ENCODE measurements at regions not wholly inside any gene's neighbourhood (a gene's known extent, or its start where the extent isn't known, plus 50 kb on each side); places are given as distances from the start of the nearest gene placed in this dataset.

DNA sequence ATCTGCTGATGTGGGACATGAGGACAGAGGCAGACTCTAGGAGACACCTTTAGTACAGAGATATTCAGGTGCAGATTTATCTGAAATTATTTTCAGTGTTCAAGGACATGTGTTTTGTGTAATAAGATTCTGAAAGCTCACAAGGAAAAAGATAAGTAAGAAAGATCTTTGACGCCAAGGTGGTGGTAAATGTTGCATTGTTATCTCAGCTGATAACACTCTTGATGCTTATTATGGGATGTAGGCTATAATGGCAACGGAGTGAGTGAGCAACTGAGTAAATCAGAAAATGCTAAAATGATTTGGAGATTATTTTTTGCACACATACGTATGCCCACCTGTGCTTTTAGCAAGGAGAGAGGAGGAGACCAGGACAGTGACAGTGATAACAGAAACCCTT lies 510.9 kb downstream of the KLF12 start:
- CTCF ChIA-PET = interaction anchor here (0.5 kb wide), 1 partner anchor 1892 kb away, joined by 4 read pairs; no protein-coding TSS in a partner anchor
- Mint-ChIP-seq H3K27me3 (ENCODE audit: low read depth) (no peaks in the 10 kb centered on the region), H3K4me1 (peaks cover 11% of the 10 kb centered on the region), H3K27ac (no peak overlapping the region), H3K4me3 (no peak overlapping the region), H3K9me3 (no peaks in the 10 kb centered on the region; the same call in 1 of the 2 replicates), H3K36me3 (no peaks in the 10 kb centered on the region)
- POLR2A ChIA-PET = no interaction called here
- DNase-seq (ENCODE audit: low spot score) (no peak), ATAC-seq (no peak)
- TF ChIP-seq, protein P1, sequence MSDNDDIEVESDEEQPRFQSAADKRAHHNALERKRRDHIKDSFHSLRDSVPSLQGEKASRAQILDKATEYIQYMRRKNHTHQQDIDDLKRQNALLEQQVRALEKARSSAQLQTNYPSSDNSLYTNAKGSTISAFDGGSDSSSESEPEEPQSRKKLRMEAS (CRISPR knock-in tag; IDR thresholded peaks at IDR 0.05) = no peak
- TF ChIP-seq, protein P2, sequence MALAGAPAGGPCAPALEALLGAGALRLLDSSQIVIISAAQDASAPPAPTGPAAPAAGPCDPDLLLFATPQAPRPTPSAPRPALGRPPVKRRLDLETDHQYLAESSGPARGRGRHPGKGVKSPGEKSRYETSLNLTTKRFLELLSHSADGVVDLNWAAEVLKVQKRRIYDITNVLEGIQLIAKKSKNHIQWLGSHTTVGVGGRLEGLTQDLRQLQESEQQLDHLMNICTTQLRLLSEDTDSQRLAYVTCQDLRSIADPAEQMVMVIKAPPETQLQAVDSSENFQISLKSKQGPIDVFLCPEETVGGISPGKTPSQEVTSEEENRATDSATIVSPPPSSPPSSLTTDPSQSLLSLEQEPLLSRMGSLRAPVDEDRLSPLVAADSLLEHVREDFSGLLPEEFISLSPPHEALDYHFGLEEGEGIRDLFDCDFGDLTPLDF (CRISPR knock-in tag; IDR thresholded peaks at IDR 0.05) = no peak
- TF ChIP-seq, protein P3, sequence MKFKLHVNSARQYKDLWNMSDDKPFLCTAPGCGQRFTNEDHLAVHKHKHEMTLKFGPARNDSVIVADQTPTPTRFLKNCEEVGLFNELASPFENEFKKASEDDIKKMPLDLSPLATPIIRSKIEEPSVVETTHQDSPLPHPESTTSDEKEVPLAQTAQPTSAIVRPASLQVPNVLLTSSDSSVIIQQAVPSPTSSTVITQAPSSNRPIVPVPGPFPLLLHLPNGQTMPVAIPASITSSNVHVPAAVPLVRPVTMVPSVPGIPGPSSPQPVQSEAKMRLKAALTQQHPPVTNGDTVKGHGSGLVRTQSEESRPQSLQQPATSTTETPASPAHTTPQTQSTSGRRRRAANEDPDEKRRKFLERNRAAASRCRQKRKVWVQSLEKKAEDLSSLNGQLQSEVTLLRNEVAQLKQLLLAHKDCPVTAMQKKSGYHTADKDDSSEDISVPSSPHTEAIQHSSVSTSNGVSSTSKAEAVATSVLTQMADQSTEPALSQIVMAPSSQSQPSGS (CRISPR knock-in tag; IDR thresholded peaks at IDR 0.05; ENCODE audit: borderline replicate concordance, low read depth) = no peak
- TF ChIP-seq GRHL2 (CRISPR knock-in tag; IDR thresholded peaks at IDR 0.05; ENCODE audit: insufficient replicate concordance, severe bottlenecking) (no peak), ZNF121 (CRISPR knock-in tag; IDR thresholded peaks at IDR 0.05) (no peak), ZNF396 (CRISPR knock-in tag; IDR thresholded peaks at IDR 0.05; ENCODE audit: borderline replicate concordance) (no peak)
- TF ChIP-seq, protein P4, sequence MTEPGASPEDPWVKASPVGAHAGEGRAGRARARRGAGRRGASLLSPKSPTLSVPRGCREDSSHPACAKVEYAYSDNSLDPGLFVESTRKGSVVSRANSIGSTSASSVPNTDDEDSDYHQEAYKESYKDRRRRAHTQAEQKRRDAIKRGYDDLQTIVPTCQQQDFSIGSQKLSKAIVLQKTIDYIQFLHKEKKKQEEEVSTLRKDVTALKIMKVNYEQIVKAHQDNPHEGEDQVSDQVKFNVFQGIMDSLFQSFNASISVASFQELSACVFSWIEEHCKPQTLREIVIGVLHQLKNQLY (CRISPR knock-in tag; IDR thresholded peaks at IDR 0.05) = no peak
- TF ChIP-seq, protein P5, sequence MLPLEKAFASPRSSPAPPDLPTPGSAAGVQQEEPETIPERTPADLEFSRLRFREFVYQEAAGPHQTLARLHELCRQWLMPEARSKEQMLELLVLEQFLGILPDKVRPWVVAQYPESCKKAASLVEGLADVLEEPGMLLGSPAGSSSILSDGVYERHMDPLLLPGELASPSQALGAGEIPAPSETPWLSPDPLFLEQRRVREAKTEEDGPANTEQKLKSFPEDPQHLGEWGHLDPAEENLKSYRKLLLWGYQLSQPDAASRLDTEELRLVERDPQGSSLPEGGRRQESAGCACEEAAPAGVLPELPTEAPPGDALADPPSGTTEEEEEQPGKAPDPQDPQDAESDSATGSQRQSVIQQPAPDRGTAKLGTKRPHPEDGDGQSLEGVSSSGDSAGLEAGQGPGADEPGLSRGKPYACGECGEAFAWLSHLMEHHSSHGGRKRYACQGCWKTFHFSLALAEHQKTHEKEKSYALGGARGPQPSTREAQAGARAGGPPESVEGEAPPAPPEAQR (CRISPR knock-in tag; IDR thresholded peaks at IDR 0.05) = no peak
- TF ChIP-seq, protein P6, sequence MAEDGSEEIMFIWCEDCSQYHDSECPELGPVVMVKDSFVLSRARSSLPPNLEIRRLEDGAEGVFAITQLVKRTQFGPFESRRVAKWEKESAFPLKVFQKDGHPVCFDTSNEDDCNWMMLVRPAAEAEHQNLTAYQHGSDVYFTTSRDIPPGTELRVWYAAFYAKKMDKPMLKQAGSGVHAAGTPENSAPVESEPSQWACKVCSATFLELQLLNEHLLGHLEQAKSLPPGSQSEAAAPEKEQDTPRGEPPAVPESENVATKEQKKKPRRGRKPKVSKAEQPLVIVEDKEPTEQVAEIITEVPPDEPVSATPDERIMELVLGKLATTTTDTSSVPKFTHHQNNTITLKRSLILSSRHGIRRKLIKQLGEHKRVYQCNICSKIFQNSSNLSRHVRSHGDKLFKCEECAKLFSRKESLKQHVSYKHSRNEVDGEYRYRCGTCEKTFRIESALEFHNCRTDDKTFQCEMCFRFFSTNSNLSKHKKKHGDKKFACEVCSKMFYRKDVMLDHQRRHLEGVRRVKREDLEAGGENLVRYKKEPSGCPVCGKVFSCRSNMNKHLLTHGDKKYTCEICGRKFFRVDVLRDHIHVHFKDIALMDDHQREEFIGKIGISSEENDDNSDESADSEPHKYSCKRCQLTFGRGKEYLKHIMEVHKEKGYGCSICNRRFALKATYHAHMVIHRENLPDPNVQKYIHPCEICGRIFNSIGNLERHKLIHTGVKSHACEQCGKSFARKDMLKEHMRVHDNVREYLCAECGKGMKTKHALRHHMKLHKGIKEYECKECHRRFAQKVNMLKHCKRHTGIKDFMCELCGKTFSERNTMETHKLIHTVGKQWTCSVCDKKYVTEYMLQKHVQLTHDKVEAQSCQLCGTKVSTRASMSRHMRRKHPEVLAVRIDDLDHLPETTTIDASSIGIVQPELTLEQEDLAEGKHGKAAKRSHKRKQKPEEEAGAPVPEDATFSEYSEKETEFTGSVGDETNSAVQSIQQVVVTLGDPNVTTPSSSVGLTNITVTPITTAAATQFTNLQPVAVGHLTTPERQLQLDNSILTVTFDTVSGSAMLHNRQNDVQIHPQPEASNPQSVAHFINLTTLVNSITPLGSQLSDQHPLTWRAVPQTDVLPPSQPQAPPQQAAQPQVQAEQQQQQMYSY (CRISPR knock-in tag; IDR thresholded peaks at IDR 0.05) = no peak
- TF ChIP-seq, protein P7, sequence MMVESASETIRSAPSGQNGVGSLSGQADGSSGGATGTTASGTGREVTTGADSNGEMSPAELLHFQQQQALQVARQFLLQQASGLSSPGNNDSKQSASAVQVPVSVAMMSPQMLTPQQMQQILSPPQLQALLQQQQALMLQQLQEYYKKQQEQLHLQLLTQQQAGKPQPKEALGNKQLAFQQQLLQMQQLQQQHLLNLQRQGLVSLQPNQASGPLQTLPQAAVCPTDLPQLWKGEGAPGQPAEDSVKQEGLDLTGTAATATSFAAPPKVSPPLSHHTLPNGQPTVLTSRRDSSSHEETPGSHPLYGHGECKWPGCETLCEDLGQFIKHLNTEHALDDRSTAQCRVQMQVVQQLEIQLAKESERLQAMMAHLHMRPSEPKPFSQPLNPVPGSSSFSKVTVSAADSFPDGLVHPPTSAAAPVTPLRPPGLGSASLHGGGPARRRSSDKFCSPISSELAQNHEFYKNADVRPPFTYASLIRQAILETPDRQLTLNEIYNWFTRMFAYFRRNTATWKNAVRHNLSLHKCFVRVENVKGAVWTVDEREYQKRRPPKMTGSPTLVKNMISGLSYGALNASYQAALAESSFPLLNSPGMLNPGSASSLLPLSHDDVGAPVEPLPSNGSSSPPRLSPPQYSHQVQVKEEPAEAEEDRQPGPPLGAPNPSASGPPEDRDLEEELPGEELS (CRISPR knock-in tag; IDR thresholded peaks at IDR 0.05) = no peak

DNA sequence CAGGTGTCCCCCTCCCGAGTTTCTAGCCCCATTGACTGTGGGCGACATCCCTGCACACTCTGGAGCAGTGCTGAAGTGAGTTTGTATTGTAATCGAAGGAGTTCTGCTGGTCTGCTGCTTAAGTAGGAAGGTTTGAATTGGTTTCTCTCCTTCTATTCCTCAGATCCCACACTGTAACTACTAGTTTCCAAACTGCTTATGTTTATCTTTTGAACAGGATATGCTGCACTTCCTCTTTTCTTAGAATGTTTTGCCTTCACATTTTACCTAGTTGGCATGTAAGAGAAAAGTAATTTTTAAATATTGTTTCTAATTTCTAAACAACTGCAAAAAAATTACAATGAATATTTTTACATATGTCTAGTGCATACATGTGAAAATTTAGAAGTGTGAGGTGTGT lies 511.8 kb downstream of the KLF12 start:
- no peak for ATAC-seq
- ChIA-PET CTCF (no interaction called here), POLR2A (no interaction called here)
- no peaks in the 10 kb centered on the region; the same call in 1 of the 2 replicates for H3K9me3 Mint-ChIP-seq
- peaks cover 14% of the 10 kb centered on the region for H3K4me1 Mint-ChIP-seq
- no peaks in the 10 kb centered on the region for H3K36me3 Mint-ChIP-seq
- no peak overlapping the region for H3K27ac Mint-ChIP-seq
- no peaks in the 10 kb centered on the region for H3K27me3 Mint-ChIP-seq (ENCODE audit: low read depth)
- DNase-seq (ENCODE audit: low spot score) = no peak
- H3K4me3 Mint-ChIP-seq = no peak overlapping the region
- TF ChIP-seq, protein P6 (CRISPR knock-in tag; IDR thresholded peaks at IDR 0.05) = no peak
- TF ChIP-seq HMGA2 (CRISPR knock-in tag; IDR thresholded peaks at IDR 0.05) (no peak), SMAD3 (CRISPR knock-in tag; IDR thresholded peaks at IDR 0.05; ENCODE audit: borderline replicate concordance) (no peak), ELF4 (CRISPR knock-in tag; IDR thresholded peaks at IDR 0.05; ENCODE audit: low read depth) (no peak), NR2C2 (CRISPR knock-in tag; IDR thresholded peaks at IDR 0.05) (no peak), GABPB1 (CRISPR knock-in tag; IDR thresholded peaks at IDR 0.05) (no peak), FOXK1 (CRISPR knock-in tag; IDR thresholded peaks at IDR 0.05) (no peak)
- TF ChIP-seq, protein P8, sequence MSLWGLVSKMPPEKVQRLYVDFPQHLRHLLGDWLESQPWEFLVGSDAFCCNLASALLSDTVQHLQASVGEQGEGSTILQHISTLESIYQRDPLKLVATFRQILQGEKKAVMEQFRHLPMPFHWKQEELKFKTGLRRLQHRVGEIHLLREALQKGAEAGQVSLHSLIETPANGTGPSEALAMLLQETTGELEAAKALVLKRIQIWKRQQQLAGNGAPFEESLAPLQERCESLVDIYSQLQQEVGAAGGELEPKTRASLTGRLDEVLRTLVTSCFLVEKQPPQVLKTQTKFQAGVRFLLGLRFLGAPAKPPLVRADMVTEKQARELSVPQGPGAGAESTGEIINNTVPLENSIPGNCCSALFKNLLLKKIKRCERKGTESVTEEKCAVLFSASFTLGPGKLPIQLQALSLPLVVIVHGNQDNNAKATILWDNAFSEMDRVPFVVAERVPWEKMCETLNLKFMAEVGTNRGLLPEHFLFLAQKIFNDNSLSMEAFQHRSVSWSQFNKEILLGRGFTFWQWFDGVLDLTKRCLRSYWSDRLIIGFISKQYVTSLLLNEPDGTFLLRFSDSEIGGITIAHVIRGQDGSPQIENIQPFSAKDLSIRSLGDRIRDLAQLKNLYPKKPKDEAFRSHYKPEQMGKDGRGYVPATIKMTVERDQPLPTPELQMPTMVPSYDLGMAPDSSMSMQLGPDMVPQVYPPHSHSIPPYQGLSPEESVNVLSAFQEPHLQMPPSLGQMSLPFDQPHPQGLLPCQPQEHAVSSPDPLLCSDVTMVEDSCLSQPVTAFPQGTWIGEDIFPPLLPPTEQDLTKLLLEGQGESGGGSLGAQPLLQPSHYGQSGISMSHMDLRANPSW (CRISPR knock-in tag; conservative IDR thresholded peaks at IDR 0.05; ENCODE audit: low read depth) = no peak

Measured in WTC11 (cell line).